ENCODE measurements at regions not wholly inside any gene's neighbourhood (a gene's known extent, or its start where the extent isn't known, plus 50 kb on each side); places are given as distances from the start of the nearest gene placed in this dataset.
"Not testable (repeated sequence)": the region's sequence is repeated elsewhere in the genome, so short reads cannot be mapped to it uniquely, and the experiment has no call there.

GRCh38 chrX:148080593-148080992 lies 99.5 kb downstream of the FMR1NB start:
- no peak for DNase-seq (ENCODE audit: low read depth)

- DNase-seq (ENCODE audit: low read depth) = no peak
Measured at GRCh38 chrX:148084611-148085010, 103.5 kb downstream of the FMR1NB start.

- DNase-seq (ENCODE audit: low read depth) = no peak
Measured at GRCh38 chrX:148120151-148120550, 139.0 kb downstream of the FMR1NB start.

GRCh38 chrX:148120999-148121623 lies 140.0 kb downstream of the FMR1NB start:
- DNase-seq (ENCODE audit: low read depth) = no peak

- not testable (repeated sequence) for DNase-seq (ENCODE audit: low read depth)
Measured at GRCh38 chrX:148128872-148129505, 147.9 kb downstream of the FMR1NB start.

- DNase-seq (ENCODE audit: low read depth) = peak; percentile 23
Measured at GRCh38 chrX:148133105-148133725, 152.1 kb downstream of the FMR1NB start.

- DNase-seq (ENCODE audit: low read depth) = no peak
Measured at GRCh38 chrX:148134578-148134977, 153.4 kb downstream of the FMR1NB start.

- peak; percentile 12 for DNase-seq (ENCODE audit: low read depth)
Measured at GRCh38 chrX:148135738-148136137, 154.6 kb downstream of the FMR1NB start.

GRCh38 chrX:148146121-148146520 lies 165.0 kb downstream of the FMR1NB start:
- DNase-seq (ENCODE audit: low read depth) = no peak

- no peak for DNase-seq (ENCODE audit: low read depth)
Measured at GRCh38 chrX:148156986-148157385, 175.8 kb downstream of the FMR1NB start.

GRCh38 chrX:148159796-148160195 lies 178.7 kb downstream of the FMR1NB start:
- DNase-seq (ENCODE audit: low read depth) = no peak

- DNase-seq (ENCODE audit: low read depth) = no peak
Measured at GRCh38 chrX:148161701-148162100, 180.6 kb downstream of the FMR1NB start.

GRCh38 chrX:148185631-148186030 lies 204.5 kb downstream of the FMR1NB start:
- no peak for DNase-seq (ENCODE audit: low read depth)

- DNase-seq (ENCODE audit: low read depth) = no peak
Measured at GRCh38 chrX:148192547-148192946, 211.4 kb downstream of the FMR1NB start.

GRCh38 chrX:148193759-148194158 lies 212.6 kb downstream of the FMR1NB start:
- no peak for DNase-seq (ENCODE audit: low read depth)

- no peak for DNase-seq (ENCODE audit: low read depth)
Measured at GRCh38 chrX:148203531-148203930, 222.4 kb downstream of the FMR1NB start.

- DNase-seq (ENCODE audit: low read depth) = no peak
Measured at GRCh38 chrX:148204195-148204594, 223.1 kb downstream of the FMR1NB start.

- DNase-seq (ENCODE audit: low read depth) = no peak
Measured at GRCh38 chrX:148214786-148215185, 233.6 kb downstream of the FMR1NB start.

GRCh38 chrX:148215726-148216125 lies 234.6 kb downstream of the FMR1NB start:
- no peak for DNase-seq (ENCODE audit: low read depth)

GRCh38 chrX:148223361-148223760 lies 242.2 kb downstream of the FMR1NB start:
- no peak for DNase-seq (ENCODE audit: low read depth)

- DNase-seq (ENCODE audit: low read depth) = no peak
Measured at GRCh38 chrX:148228521-148228920, 247.4 kb downstream of the FMR1NB start.

- DNase-seq (ENCODE audit: low read depth) = peak; percentile 0
Measured at GRCh38 chrX:148229801-148230303, 248.7 kb downstream of the FMR1NB start.

GRCh38 chrX:148259990-148260389 lies 240.4 kb upstream of the AFF2 start:
- no peak for DNase-seq (ENCODE audit: low read depth)
